ENCODE measurements at regions not wholly inside any gene's neighbourhood (a gene's known extent, or its start where the extent isn't known, plus 50 kb on each side); places are given as distances from the start of the nearest gene placed in this dataset.
"Not testable (repeated sequence)": the region's sequence is repeated elsewhere in the genome, so short reads cannot be mapped to it uniquely, and the experiment has no call there.

DNA sequence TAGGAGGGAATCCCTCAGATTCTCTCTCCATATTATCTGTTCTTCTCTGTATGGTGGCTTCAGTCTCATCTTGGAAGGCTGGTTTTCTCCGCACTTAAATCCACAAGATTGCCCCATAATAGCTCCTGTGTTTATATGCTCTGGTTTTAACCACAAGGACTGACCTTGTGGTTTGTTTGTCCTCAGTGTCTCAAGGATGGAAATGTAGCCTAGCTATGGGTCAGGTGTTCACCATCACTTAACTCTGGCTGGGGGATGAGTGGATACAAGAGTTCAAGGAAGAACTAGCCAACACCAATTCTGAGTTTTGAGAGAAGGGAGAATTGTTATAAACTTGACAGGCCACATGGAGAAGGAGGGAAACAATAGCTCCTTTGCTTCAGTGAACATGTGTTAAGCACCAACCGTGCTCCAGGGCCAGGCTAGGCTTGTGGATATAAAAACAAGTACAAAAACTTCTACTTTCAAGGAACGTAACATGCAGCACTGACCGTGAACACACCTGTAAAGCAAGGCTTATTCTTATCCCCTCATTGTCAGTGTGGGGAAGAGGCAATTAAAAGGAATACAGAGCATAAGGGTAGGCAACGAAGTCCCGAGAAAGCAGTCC is 75.6 kb upstream of the VLDLR start:
- no peak for DNase-seq (ENCODE audit: low read depth)
- H3K27me3 ChIP-seq (ENCODE audit: control insufficient read depth, insufficient read depth, low read length) = no peaks in the 10 kb centered on the region
- TF ChIP-seq, protein P1, sequence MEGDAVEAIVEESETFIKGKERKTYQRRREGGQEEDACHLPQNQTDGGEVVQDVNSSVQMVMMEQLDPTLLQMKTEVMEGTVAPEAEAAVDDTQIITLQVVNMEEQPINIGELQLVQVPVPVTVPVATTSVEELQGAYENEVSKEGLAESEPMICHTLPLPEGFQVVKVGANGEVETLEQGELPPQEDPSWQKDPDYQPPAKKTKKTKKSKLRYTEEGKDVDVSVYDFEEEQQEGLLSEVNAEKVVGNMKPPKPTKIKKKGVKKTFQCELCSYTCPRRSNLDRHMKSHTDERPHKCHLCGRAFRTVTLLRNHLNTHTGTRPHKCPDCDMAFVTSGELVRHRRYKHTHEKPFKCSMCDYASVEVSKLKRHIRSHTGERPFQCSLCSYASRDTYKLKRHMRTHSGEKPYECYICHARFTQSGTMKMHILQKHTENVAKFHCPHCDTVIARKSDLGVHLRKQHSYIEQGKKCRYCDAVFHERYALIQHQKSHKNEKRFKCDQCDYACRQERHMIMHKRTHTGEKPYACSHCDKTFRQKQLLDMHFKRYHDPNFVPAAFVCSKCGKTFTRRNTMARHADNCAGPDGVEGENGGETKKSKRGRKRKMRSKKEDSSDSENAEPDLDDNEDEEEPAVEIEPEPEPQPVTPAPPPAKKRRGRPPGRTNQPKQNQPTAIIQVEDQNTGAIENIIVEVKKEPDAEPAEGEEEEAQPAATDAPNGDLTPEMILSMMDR (IDR thresholded peaks at IDR 0.05; ENCODE audit: insufficient read depth, low read depth, low read length) = no peak
- ChIA-PET POLR2A (no interaction called here), CTCF (no interaction called here)
- H3K4me3 ChIP-seq (ENCODE audit: low read depth, low read length) = no peak overlapping the region
- no peaks in the 10 kb centered on the region for H3K36me3 ChIP-seq (ENCODE audit: control insufficient read depth, insufficient read depth, low read length)

GRCh38 chr9:2555899-2556600 is 65.5 kb upstream of the VLDLR start:
- DNase-seq (ENCODE audit: low read depth); H3K27me3 ChIP-seq (ENCODE audit: control insufficient read depth, insufficient read depth, low read length); H3K36me3 ChIP-seq (ENCODE audit: control insufficient read depth, insufficient read depth, low read length); H3K4me3 ChIP-seq (ENCODE audit: low read depth, low read length); CTCF ChIA-PET: not testable (repeated sequence)
- POLR2A ChIA-PET = interaction anchor here (0.6 kb wide), 1 partner anchor 282 kb away, joined by 3 read pairs; no protein-coding TSS in a partner anchor

DNA sequence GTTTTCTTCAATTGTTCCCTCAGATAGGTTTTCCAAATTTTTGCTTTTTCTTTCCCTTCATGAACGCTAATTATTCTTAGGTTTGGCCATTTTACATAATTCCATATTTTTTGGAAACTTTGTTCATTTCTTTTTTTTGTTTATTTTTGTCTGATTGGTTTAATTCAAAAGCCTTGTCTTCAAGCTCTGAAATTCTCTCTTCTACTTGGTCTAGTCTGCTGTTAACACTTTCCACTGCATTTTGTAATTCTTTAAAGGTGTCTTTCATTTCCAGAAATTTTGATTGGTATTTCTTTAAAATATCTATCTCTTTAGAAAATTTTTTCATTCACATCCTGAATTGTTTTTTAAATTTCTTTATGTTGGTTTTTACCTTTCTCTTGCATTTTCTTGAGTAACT is 63.9 kb upstream of the VLDLR start:
- POLR2A ChIA-PET = no interaction called here
- TF ChIP-seq, protein P1 (IDR thresholded peaks at IDR 0.05; ENCODE audit: insufficient read depth, low read depth, low read length) = no peak
- CTCF ChIA-PET = no interaction called here
- Histone ChIP-seq H3K27me3 (ENCODE audit: control insufficient read depth, insufficient read depth, low read length) (no peaks in the 10 kb centered on the region), H3K4me3 (ENCODE audit: low read depth, low read length) (no peak overlapping the region), H3K36me3 (ENCODE audit: control insufficient read depth, insufficient read depth, low read length) (no peaks in the 10 kb centered on the region)
- no peak for DNase-seq (ENCODE audit: low read depth)

- peak; percentile 76 for DNase-seq (ENCODE audit: low read depth)
- Histone ChIP-seq H3K27me3 (ENCODE audit: control insufficient read depth, insufficient read depth, low read length) (no peaks in the 10 kb centered on the region), H3K36me3 (ENCODE audit: control insufficient read depth, insufficient read depth, low read length) (no peaks in the 10 kb centered on the region), H3K4me3 (ENCODE audit: low read depth, low read length) (no peak overlapping the region)
- TF ChIP-seq, protein P1 (IDR thresholded peaks at IDR 0.05; ENCODE audit: insufficient read depth, low read depth, low read length) = no peak
- ChIA-PET POLR2A (interaction anchor here (0.7 kb wide), 1 partner anchor 80 kb away, joined by 3 read pairs; no protein-coding TSS in a partner anchor), CTCF (interaction anchor here (1.0 kb wide), 1 partner anchor 12 kb away, joined by 3 read pairs; no protein-coding TSS in a partner anchor)
Observed at GRCh38 chr9:2559192-2560152, 62.1 kb upstream of the VLDLR start.

DNA sequence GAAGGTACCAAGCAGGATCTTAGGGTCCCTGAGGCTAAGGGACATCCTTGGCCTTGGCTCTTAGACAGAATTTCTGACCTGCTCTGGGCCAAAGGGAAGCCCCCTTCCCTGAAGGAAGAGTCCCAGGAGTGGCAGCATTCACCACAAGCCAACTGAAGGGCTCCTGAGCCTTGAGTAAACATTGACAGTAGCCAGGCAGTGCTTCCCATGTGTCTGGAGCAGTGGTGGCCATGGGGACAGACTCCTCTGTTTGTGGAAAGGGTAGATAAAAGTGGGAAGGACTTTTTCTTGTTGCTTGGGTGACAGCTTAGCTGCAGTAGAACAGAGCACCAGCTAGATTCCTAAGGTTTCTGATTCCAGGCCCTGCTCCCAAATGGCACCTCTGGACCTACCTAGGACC is 61.4 kb upstream of the VLDLR start:
- TF ChIP-seq, protein P1 (IDR thresholded peaks at IDR 0.05; ENCODE audit: insufficient read depth, low read depth, low read length) = no peak
- no peaks in the 10 kb centered on the region for H3K27me3 ChIP-seq (ENCODE audit: control insufficient read depth, insufficient read depth, low read length)
- DNase-seq (ENCODE audit: low read depth) = no peak
- ChIA-PET CTCF (interaction anchor here (0.6 kb wide), 1 partner anchor 97 kb away, joined by 3 read pairs; no protein-coding TSS in a partner anchor), POLR2A (interaction anchor here (0.7 kb wide), 1 partner anchor 79 kb away, joined by 3 read pairs; no protein-coding TSS in a partner anchor)
- H3K36me3 ChIP-seq (ENCODE audit: control insufficient read depth, insufficient read depth, low read length) = no peaks in the 10 kb centered on the region
- H3K4me3 ChIP-seq (ENCODE audit: low read depth, low read length) = no peak overlapping the region
